Activated CD4-positive, alpha-beta memory T cell treated with anti-CD3 and anti-CD28 coated beads, Interleukin-2, amount 10 ng/mL, durations not matched to agents 7 days and 5 days (primary cell): ENCODE measurements at regions not wholly inside any gene's neighbourhood (a gene's known extent, or its start where the extent isn't known, plus 50 kb on each side); places are given as distances from the start of the nearest gene placed in this dataset.

ENCODE experiments used
- CTCF ChIA-PET: fragments of 350-600 bp; sonication (Branson Sonifier 250); formaldehyde crosslinking; loops from one replicate; lab custom pipeline; 2021; ENCODE audit warnings: antibody characterized with exemption, inconsistent platforms; lab: Charles Lee
- POLR2A ChIA-PET: fragments of 350-600 bp; sonication (Branson Sonifier 250); formaldehyde crosslinking; loops from one replicate; lab custom pipeline; 2021; ENCODE audit warnings: antibody characterized with exemption; lab: Charles Lee
- DNase-seq: peaks from one replicate; pipeline ENCODE4 v3.0.0-alpha.2; 2020
- H3K27ac Mint-ChIP-seq: one replicate; pipeline ENCODE4 v1.8.0; 2021; ENCODE audit warnings: mild to moderate bottlenecking, mixed read lengths
- H3K27me3 Mint-ChIP-seq: one replicate; pipeline ENCODE4 v1.8.0; 2021; ENCODE audit warnings: mixed read lengths
- H3K36me3 Mint-ChIP-seq: one replicate; pipeline ENCODE4 v1.8.0; 2021; ENCODE audit warnings: low read depth, mixed read lengths
- H3K4me1 Mint-ChIP-seq: one replicate; pipeline ENCODE4 v1.8.0; 2021; ENCODE audit warnings: mixed read lengths
- H3K4me3 Mint-ChIP-seq: one replicate; pipeline ENCODE4 v1.8.0; 2021; ENCODE audit warnings: mild to moderate bottlenecking, mixed read lengths
- H3K9me3 Mint-ChIP-seq: one replicate; pipeline ENCODE4 v1.8.0; 2021; ENCODE audit warnings: mixed read lengths

DNA sequence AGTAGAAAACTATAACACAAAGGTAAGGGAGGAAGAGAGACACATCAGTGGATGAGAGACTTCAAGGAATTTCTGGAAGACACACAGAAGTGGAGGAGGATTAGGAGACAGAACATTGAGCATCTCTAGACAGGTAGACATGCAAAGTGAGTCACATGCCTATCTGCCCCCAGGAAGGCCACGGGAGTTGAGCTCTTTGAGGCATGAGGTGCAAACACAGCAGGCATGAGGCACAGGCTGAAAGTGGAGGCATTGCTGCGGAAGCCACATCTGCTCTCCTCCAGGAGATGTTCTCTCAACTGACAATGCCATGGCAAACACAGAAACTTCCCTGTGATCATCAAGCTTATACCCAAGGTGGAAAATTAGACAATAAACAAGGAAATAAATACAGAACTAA lies 481.6 kb upstream of the MYT1L start:
- no peak for DNase-seq
- CTCF ChIA-PET = no interaction called here
- Mint-ChIP-seq H3K36me3 (no peaks in the 10 kb centered on the region), H3K27ac (no peak overlapping the region), H3K27me3 (no peaks in the 10 kb centered on the region), H3K9me3 (peaks cover 11% of the 10 kb centered on the region), H3K4me3 (no peak overlapping the region), H3K4me1 (no peaks in the 10 kb centered on the region)
- POLR2A ChIA-PET = interaction anchor here (0.6 kb wide), 1 partner anchor 407 kb away, joined by 3 read pairs; no protein-coding TSS in a partner anchor

GRCh38 chr2:2812117-2812516 lies 481.0 kb upstream of the MYT1L start:
- CTCF ChIA-PET = no interaction called here
- peaks cover 11% of the 10 kb centered on the region for H3K9me3 Mint-ChIP-seq
- no peaks in the 10 kb centered on the region for H3K36me3 Mint-ChIP-seq

GRCh38 chr2:2810504-2810903 lies 479.4 kb upstream of the MYT1L start:
- H3K27ac Mint-ChIP-seq = no peak overlapping the region
- H3K9me3 Mint-ChIP-seq = peaks cover 11% of the 10 kb centered on the region
- no peak overlapping the region for H3K4me3 Mint-ChIP-seq
- ChIA-PET POLR2A (no interaction called here), CTCF (no interaction called here)
- H3K4me1 Mint-ChIP-seq = no peaks in the 10 kb centered on the region
- H3K27me3 Mint-ChIP-seq = no peaks in the 10 kb centered on the region
- no peaks in the 10 kb centered on the region for H3K36me3 Mint-ChIP-seq
- no peak for DNase-seq

More at GRCh38 chr2:2812117-2812516, 481.0 kb upstream of the MYT1L start:
- no peak overlapping the region for H3K27ac Mint-ChIP-seq
- H3K4me1 Mint-ChIP-seq = no peaks in the 10 kb centered on the region
- H3K27me3 Mint-ChIP-seq = no peaks in the 10 kb centered on the region
- DNase-seq = no peak
- no peak overlapping the region for H3K4me3 Mint-ChIP-seq
- POLR2A ChIA-PET = no interaction called here

GRCh38 chr2:2809771-2810170 lies 478.7 kb upstream of the MYT1L start:
- ChIA-PET POLR2A (no interaction called here), CTCF (no interaction called here)
- H3K9me3 Mint-ChIP-seq = peaks cover 11% of the 10 kb centered on the region
- H3K27me3 Mint-ChIP-seq = no peaks in the 10 kb centered on the region
- no peaks in the 10 kb centered on the region for H3K4me1 Mint-ChIP-seq
- no peak overlapping the region for H3K27ac Mint-ChIP-seq
- H3K36me3 Mint-ChIP-seq = no peaks in the 10 kb centered on the region
- DNase-seq = no peak
- no peak overlapping the region for H3K4me3 Mint-ChIP-seq

- no peak overlapping the region for H3K27ac Mint-ChIP-seq
- DNase-seq = no peak
- POLR2A ChIA-PET = no interaction called here
- H3K4me1 Mint-ChIP-seq = no peaks in the 10 kb centered on the region
- CTCF ChIA-PET = no interaction called here
- no peaks in the 10 kb centered on the region for H3K36me3 Mint-ChIP-seq
- peaks cover 5% of the 10 kb centered on the region for H3K9me3 Mint-ChIP-seq
- H3K4me3 Mint-ChIP-seq = no peak overlapping the region
- H3K27me3 Mint-ChIP-seq = no peaks in the 10 kb centered on the region
These were observed 477.5 kb upstream of the MYT1L start for GRCh38 chr2:2808551-2809058.

- no peak overlapping the region for H3K27ac Mint-ChIP-seq
- POLR2A ChIA-PET = no interaction called here
- no peaks in the 10 kb centered on the region for H3K36me3 Mint-ChIP-seq
- CTCF ChIA-PET = no interaction called here
- no peaks in the 10 kb centered on the region for H3K9me3 Mint-ChIP-seq
- peak; percentile 8 for DNase-seq
- no peaks in the 10 kb centered on the region for H3K4me1 Mint-ChIP-seq
- no peaks in the 10 kb centered on the region for H3K27me3 Mint-ChIP-seq
- no peak overlapping the region for H3K4me3 Mint-ChIP-seq
These were observed 475.6 kb upstream of the MYT1L start for GRCh38 chr2:2806711-2807110.

DNA sequence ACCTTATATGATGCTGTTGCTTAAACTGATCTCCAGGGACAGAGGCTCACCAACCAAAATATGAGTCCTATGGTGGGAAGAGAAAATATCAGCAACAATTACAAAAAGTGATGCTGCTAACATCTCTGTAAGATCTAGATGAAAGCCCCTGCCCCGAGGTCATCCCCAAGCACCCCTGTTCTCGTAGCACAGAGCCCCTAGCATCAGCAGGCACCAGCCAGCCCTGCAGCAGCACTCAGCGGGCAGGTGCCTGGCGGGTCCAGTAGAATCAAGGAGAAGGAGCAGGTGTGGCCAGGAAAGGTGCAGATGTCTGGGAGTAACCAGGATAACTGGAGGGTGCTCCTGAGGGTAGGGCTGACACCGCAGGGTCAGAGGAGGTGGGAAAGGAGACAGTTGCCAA lies 474.2 kb upstream of the MYT1L start:
- no peaks in the 10 kb centered on the region for H3K9me3 Mint-ChIP-seq
- ChIA-PET CTCF (no interaction called here), POLR2A (no interaction called here)
- DNase-seq = no peak
- no peak overlapping the region for H3K4me3 Mint-ChIP-seq
- H3K27me3 Mint-ChIP-seq = no peaks in the 10 kb centered on the region
- no peaks in the 10 kb centered on the region for H3K36me3 Mint-ChIP-seq
- H3K4me1 Mint-ChIP-seq = no peaks in the 10 kb centered on the region
- H3K27ac Mint-ChIP-seq = no peak overlapping the region

GRCh38 chr2:2804528-2804927 lies 473.5 kb upstream of the MYT1L start:
- H3K36me3 Mint-ChIP-seq = no peaks in the 10 kb centered on the region
- CTCF ChIA-PET = no interaction called here
- H3K9me3 Mint-ChIP-seq = no peaks in the 10 kb centered on the region

GRCh38 chr2:2801458-2801857 lies 470.4 kb upstream of the MYT1L start:
- ChIA-PET CTCF (no interaction called here), POLR2A (no interaction called here)
- Mint-ChIP-seq H3K9me3 (no peaks in the 10 kb centered on the region), H3K4me1 (no peaks in the 10 kb centered on the region), H3K36me3 (no peaks in the 10 kb centered on the region), H3K27me3 (no peaks in the 10 kb centered on the region), H3K27ac (no peak overlapping the region), H3K4me3 (no peak overlapping the region)
- DNase-seq = no peak

More at GRCh38 chr2:2804528-2804927, 473.5 kb upstream of the MYT1L start:
- DNase-seq = no peak
- POLR2A ChIA-PET = no interaction called here
- no peak overlapping the region for H3K4me3 Mint-ChIP-seq
- H3K4me1 Mint-ChIP-seq = no peaks in the 10 kb centered on the region
- H3K27me3 Mint-ChIP-seq = no peaks in the 10 kb centered on the region
- H3K27ac Mint-ChIP-seq = no peak overlapping the region

DNA sequence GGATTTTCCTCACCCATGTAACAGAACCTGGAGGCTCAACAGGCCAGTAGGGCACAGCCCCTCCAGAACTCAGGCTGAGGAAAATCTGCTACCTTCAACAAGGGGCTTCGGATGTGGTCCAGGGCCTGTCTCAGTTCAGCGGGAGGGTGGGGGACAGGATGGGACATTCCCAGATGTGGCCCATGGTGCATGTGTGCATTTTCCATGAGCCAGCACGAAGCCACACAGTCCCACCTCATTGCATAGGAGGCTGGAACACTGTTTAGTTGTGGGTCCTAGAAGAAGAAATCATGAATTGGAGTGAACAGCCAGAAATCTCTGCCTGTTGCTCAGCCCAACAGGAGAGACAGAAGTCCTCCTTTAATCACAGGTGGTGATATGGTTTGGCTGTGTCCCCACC lies 469.6 kb upstream of the MYT1L start:
- Mint-ChIP-seq H3K4me3 (no peak overlapping the region), H3K9me3 (no peaks in the 10 kb centered on the region), H3K4me1 (no peaks in the 10 kb centered on the region), H3K27me3 (no peaks in the 10 kb centered on the region), H3K36me3 (no peaks in the 10 kb centered on the region), H3K27ac (no peak overlapping the region)
- ChIA-PET CTCF (no interaction called here), POLR2A (no interaction called here)
- no peak for DNase-seq

DNA sequence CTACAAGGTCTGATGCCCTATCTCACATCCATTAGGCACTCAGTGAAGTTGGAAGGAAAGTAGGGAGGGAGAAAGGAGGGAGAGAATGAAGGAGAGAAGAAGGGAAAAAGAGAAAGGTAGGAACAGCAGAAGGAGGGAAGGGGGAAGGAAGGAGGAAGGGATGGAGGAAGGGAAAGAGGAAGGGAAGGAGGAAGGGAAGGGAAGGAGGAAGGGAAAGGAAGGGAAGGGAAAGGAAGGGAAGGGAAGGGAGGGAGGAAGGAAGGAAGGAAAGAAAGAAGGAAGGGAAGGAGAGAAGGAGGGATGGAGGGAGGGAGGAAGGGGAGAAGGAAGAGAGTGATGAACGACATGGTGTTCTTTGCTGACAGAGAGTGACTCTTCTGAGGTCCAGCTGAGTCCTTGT lies 468.9 kb upstream of the MYT1L start:
- H3K4me3 Mint-ChIP-seq = no peak overlapping the region
- no peak for DNase-seq
- no peaks in the 10 kb centered on the region for H3K27me3 Mint-ChIP-seq
- no peaks in the 10 kb centered on the region for H3K9me3 Mint-ChIP-seq
- H3K4me1 Mint-ChIP-seq = no peaks in the 10 kb centered on the region
- H3K36me3 Mint-ChIP-seq = no peaks in the 10 kb centered on the region
- CTCF ChIA-PET = no interaction called here
- POLR2A ChIA-PET = no interaction called here
- H3K27ac Mint-ChIP-seq = no peak overlapping the region

GRCh38 chr2:2799151-2799697 lies 468.1 kb upstream of the MYT1L start:
- H3K4me1 Mint-ChIP-seq = no peaks in the 10 kb centered on the region
- H3K27me3 Mint-ChIP-seq = no peaks in the 10 kb centered on the region
- no peaks in the 10 kb centered on the region for H3K36me3 Mint-ChIP-seq
- no peaks in the 10 kb centered on the region for H3K9me3 Mint-ChIP-seq
- no peak for DNase-seq
- H3K27ac Mint-ChIP-seq = no peak overlapping the region
- ChIA-PET CTCF (no interaction called here), POLR2A (no interaction called here)
- no peak overlapping the region for H3K4me3 Mint-ChIP-seq

- DNase-seq = no peak
- ChIA-PET POLR2A (no interaction called here), CTCF (no interaction called here)
- no peaks in the 10 kb centered on the region for H3K9me3 Mint-ChIP-seq
- no peaks in the 10 kb centered on the region for H3K27me3 Mint-ChIP-seq
- no peak overlapping the region for H3K27ac Mint-ChIP-seq
- H3K4me1 Mint-ChIP-seq = no peaks in the 10 kb centered on the region
- H3K36me3 Mint-ChIP-seq = no peaks in the 10 kb centered on the region
- H3K4me3 Mint-ChIP-seq = no peak overlapping the region
These were observed 467.3 kb upstream of the MYT1L start for GRCh38 chr2:2798337-2798736.

DNA sequence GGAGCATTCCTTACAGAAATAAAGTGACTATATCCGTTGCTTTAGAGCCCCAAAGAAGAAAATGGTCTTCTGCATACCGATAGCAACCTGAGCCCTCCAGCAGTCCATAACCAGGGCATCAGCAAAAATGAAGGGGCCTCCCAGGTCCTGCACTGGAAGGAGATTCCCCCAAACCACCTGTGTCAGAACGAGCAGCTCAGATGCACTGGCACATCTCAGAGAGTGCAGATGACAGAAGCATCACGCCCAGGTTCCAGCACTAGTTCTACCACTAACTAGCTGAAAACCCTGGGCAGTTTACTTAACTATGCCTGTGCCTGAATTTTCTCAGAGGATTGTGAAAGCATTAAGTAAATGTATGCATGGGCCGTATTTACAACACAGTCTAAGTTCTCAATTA lies 466.7 kb upstream of the MYT1L start:
- no peaks in the 10 kb centered on the region for H3K9me3 Mint-ChIP-seq
- ChIA-PET CTCF (no interaction called here), POLR2A (no interaction called here)
- H3K4me1 Mint-ChIP-seq = no peaks in the 10 kb centered on the region
- H3K27me3 Mint-ChIP-seq = no peaks in the 10 kb centered on the region
- H3K27ac Mint-ChIP-seq = no peak overlapping the region
- H3K36me3 Mint-ChIP-seq = no peaks in the 10 kb centered on the region
- no peak overlapping the region for H3K4me3 Mint-ChIP-seq
- no peak for DNase-seq
